GM12878 (cell line): ENCODE measurements at regions not wholly inside any gene's neighbourhood (a gene's known extent, or its start where the extent isn't known, plus 50 kb on each side); places are given as distances from the start of the nearest gene placed in this dataset.

ENCODE experiments used
- ATF3 ChIP-seq: IDR thresholded peaks from 2 replicates; pipeline ENCODE4 v1.6.1; 2011; ENCODE audit warnings: low read depth, mild to moderate bottlenecking, low read length, moderate library complexity, borderline replicate concordance; ENCODE audit errors: extremely low read depth
- ATF7 ChIP-seq: fragments of 450-650 bp; IDR thresholded peaks from 2 replicates; pipeline ENCODE4 v1.6.1; 2016; ENCODE audit warnings: low read depth, mild to moderate bottlenecking
- ELK1 ChIP-seq: IDR thresholded peaks from 2 replicates; pipeline ENCODE4 v1.6.1; 2012; ENCODE audit warnings: low read depth, low read length, improper control_type of control experiment
- IKZF2 ChIP-seq, 2 experiments: fragments of 450-650 bp; IDR thresholded peaks; 2 replicates each; pipeline ENCODE4 v1.6.1; 2017; ENCODE audit warnings: mild to moderate bottlenecking in 2 of 2, moderate library complexity in 2 of 2
- MEF2B ChIP-seq: fragments of 450-650 bp; IDR thresholded peaks from 2 replicates; pipeline ENCODE4 v1.6.1; 2018; ENCODE audit warnings: mild to moderate bottlenecking, moderate library complexity; ENCODE audit not compliant: partially characterized antibody, poor library complexity, severe bottlenecking
- MLLT1 ChIP-seq: fragments of 450-650 bp; IDR thresholded peaks from 2 replicates; pipeline ENCODE4 v1.6.1; 2016; ENCODE audit warnings: mild to moderate bottlenecking
- MTA3 ChIP-seq: IDR thresholded peaks from 2 replicates; pipeline ENCODE4 v1.6.1; 2012; ENCODE audit warnings: low read length, inconsistent platforms, borderline replicate concordance
- POU2F2 ChIP-seq: IDR thresholded peaks from 3 replicates; pipeline ENCODE4 v1.6.1; 2011; ENCODE audit warnings: low read depth, mild to moderate bottlenecking, low read length, borderline replicate concordance
- RELB ChIP-seq: fragments of 450-650 bp; IDR thresholded peaks from 2 replicates; pipeline ENCODE4 v1.6.1; 2017; ENCODE audit warnings: low read depth, mild to moderate bottlenecking, moderate library complexity
- RUNX3 ChIP-seq: IDR thresholded peaks from 2 replicates; pipeline ENCODE4 v1.6.1; 2012; ENCODE audit warnings: low read length, inconsistent platforms

GRCh38 chr3:31421314-31422048 lies 111.2 kb upstream of the STT3B start (continued):
- no peak for TF ChIP-seq MLLT1
- TF ChIP-seq MTA3: no peak
- TF ChIP-seq POU2F2: peak; percentile 93; the same call in 2 of the 3 replicates
- TF ChIP-seq RUNX3: peak; percentile 82
- no peak for TF ChIP-seq MEF2B
- peak in 1 of 2 experiments; percentile 27; a peak in 1 of 4 replicates for TF ChIP-seq IKZF2 (IDR thresholded peaks at IDR 0.05)
- TF ChIP-seq ATF7: peak; percentile 42; the same call in 1 of the 2 replicates
- peak; percentile 75 for TF ChIP-seq RELB
- no peak for TF ChIP-seq ELK1
- TF ChIP-seq ATF3: no peak
- TF ChIP-seq, all 136 proteins: peak for 7
